HCT116 (cell line): ENCODE measurements at regions not wholly inside any gene's neighbourhood (a gene's known extent, or its start where the extent isn't known, plus 50 kb on each side); places are given as distances from the start of the nearest gene placed in this dataset.

ENCODE experiments used
- EGR1 ChIP-seq: IDR thresholded peaks from 2 replicates; pipeline ENCODE4 v1.6.1; 2012; ENCODE audit warnings: low read depth
- EZH2 ChIP-seq: fragments of 200-600 bp; sonication (generic); IDR thresholded peaks from 2 replicates; pipeline ENCODE4 v1.6.1; 2017; ENCODE audit warnings: antibody characterized with exemption, mixed run types
- EZH2phosphoT487 ChIP-seq: fragments of 200-600 bp; IDR thresholded peaks from 2 replicates; pipeline ENCODE4 v1.6.1; 2018; ENCODE audit warnings: antibody characterized with exemption, borderline replicate concordance
- POLR2A ChIP-seq: IDR thresholded peaks from 2 replicates; pipeline ENCODE4 v1.7.0; 2011; ENCODE audit warnings: borderline replicate concordance; ENCODE audit not compliant: insufficient read depth, insufficient read length; ENCODE audit errors: extremely low read depth
- RAD21 ChIP-seq: IDR thresholded peaks from 2 replicates; pipeline ENCODE4 v1.6.1; 2012; ENCODE audit warnings: low read depth, mild to moderate bottlenecking
- SP1 ChIP-seq: IDR thresholded peaks from 2 replicates; pipeline ENCODE4 v1.6.1; 2012; ENCODE audit warnings: low read depth
- SRF ChIP-seq: IDR thresholded peaks from 2 replicates; pipeline ENCODE4 v1.6.1; 2012; ENCODE audit warnings: low read depth
- TCF7L2 ChIP-seq: IDR thresholded peaks from 2 replicates; pipeline ENCODE4 v1.7.0; 2011; ENCODE audit warnings: borderline replicate concordance, inconsistent platforms; ENCODE audit not compliant: insufficient read depth, insufficient read length; ENCODE audit errors: extremely low read depth
- ZNF274 ChIP-seq: fragments of 200-500 bp; sonication (Bioruptor generic); IDR thresholded peaks from 2 replicates; pipeline ENCODE4 v1.6.1; 2014; ENCODE audit warnings: mild to moderate bottlenecking, low read depth, low read length, inconsistent platforms
- TF ChIP-seq, protein P1 (sequence below), 3 experiments: fragments of 200-600 bp in 1 of 3; sonication (generic) in 1 of 3; IDR thresholded peaks in 2 of 3; conservative IDR thresholded peaks in 1 of 3; 2 replicates each; pipeline ENCODE4 v1.5.1; 2012 to 2017; ENCODE audit warnings: low read depth in 2 of 3, low read length in 2 of 3, antibody characterized with exemption in 1 of 3, borderline replicate concordance in 1 of 3, control low read depth in 1 of 3, mild to moderate bottlenecking in 1 of 3, mixed read lengths in 1 of 3, mixed run types in 1 of 3, moderate library complexity in 1 of 3; ENCODE audit not compliant: insufficient read depth in 1 of 3
- TF ChIP-seq, protein P2 (sequence below): IDR thresholded peaks from 2 replicates; pipeline ENCODE4 v1.6.1; 2012
- TF ChIP-seq, protein P3 (sequence below): IDR thresholded peaks from 2 replicates; pipeline ENCODE4 v1.6.1; 2011; ENCODE audit warnings: mild to moderate bottlenecking, low read length, moderate library complexity; ENCODE audit not compliant: insufficient replicate concordance; ENCODE audit errors: extremely low read depth

DNA sequence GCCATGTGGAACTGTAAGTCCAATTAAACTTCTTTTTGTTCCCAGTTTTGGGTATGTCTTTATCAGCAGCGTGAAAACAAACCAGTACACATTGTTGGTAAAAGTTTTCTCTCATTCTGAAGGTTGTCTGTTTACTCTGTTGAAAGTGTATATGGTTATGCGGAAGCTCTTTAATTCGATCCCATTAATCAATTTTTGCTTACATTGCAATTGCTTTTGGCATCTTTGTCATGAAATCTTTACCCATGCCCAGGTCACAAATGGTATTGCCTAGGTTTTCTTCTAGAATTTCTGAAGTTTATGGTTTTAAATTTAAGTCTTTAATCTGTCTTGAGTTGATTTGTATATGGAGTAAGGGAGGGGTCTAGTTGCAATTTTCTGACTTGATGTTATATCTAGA is 1901.9 kb downstream of the MAT2B start:
- TF ChIP-seq, protein P1, sequence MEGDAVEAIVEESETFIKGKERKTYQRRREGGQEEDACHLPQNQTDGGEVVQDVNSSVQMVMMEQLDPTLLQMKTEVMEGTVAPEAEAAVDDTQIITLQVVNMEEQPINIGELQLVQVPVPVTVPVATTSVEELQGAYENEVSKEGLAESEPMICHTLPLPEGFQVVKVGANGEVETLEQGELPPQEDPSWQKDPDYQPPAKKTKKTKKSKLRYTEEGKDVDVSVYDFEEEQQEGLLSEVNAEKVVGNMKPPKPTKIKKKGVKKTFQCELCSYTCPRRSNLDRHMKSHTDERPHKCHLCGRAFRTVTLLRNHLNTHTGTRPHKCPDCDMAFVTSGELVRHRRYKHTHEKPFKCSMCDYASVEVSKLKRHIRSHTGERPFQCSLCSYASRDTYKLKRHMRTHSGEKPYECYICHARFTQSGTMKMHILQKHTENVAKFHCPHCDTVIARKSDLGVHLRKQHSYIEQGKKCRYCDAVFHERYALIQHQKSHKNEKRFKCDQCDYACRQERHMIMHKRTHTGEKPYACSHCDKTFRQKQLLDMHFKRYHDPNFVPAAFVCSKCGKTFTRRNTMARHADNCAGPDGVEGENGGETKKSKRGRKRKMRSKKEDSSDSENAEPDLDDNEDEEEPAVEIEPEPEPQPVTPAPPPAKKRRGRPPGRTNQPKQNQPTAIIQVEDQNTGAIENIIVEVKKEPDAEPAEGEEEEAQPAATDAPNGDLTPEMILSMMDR (IDR thresholded peaks at IDR 0.05 in 2 of 3, conservative IDR thresholded peaks at IDR 0.05 in 1 of 3; ENCODE audit: borderline replicate concordance in 1 of 3, insufficient read depth in 1 of 3, low read depth in 2 of 3, low read length in 2 of 3), result no peak
- TF ChIP-seq POLR2A (no peak), RAD21 (no peak), EZH2 (no peak), SRF (no peak), ZNF274 (no peak), EZH2phosphoT487 (no peak), EGR1 (no peak), TCF7L2 (no peak), SP1 (no peak)
- TF ChIP-seq, protein P2, sequence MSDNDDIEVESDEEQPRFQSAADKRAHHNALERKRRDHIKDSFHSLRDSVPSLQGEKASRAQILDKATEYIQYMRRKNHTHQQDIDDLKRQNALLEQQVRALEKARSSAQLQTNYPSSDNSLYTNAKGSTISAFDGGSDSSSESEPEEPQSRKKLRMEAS, result no peak
- TF ChIP-seq, protein P3, sequence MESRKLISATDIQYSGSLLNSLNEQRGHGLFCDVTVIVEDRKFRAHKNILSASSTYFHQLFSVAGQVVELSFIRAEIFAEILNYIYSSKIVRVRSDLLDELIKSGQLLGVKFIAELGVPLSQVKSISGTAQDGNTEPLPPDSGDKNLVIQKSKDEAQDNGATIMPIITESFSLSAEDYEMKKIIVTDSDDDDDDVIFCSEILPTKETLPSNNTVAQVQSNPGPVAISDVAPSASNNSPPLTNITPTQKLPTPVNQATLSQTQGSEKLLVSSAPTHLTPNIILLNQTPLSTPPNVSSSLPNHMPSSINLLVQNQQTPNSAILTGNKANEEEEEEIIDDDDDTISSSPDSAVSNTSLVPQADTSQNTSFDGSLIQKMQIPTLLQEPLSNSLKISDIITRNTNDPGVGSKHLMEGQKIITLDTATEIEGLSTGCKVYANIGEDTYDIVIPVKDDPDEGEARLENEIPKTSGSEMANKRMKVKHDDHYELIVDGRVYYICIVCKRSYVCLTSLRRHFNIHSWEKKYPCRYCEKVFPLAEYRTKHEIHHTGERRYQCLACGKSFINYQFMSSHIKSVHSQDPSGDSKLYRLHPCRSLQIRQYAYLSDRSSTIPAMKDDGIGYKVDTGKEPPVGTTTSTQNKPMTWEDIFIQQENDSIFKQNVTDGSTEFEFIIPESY, result no peak
